HepG2 (cell line): ENCODE measurements at regions not wholly inside any gene's neighbourhood (a gene's known extent, or its start where the extent isn't known, plus 50 kb on each side); places are given as distances from the start of the nearest gene placed in this dataset.
A peak's percentile ranks its signal among the peaks of the same experiment; 100 is the strongest.

Experiments used
- ATAC-seq: fragments of 200-7000 bp; cut with Tn5 transposase; 3 replicates; pipeline ENCODE4 v1.9.1; 2020; ENCODE audit warnings: mild to moderate bottlenecking, moderate library complexity
- BruUV-seq: library from RNA; stranded (reverse); fragments of 400-500 nt; replicated peaks from 2 replicates; lab custom pipeline; 2021; lab: Mats Ljungman, UMichigan
- CTCF ChIA-PET: fragments of 300-600 bp; formaldehyde crosslinking; extraction: SDS; loops from one replicate; lab custom pipeline; 2021; ENCODE audit warnings: low total read pairs, inconsistent platforms, low intra/inter-chr PET ratio; lab: Yijun Ruan, JAX
- POLR2A ChIA-PET: fragments of 350-600 bp; sonication (Branson Sonifier 250); formaldehyde crosslinking; loops from one replicate; lab custom pipeline; 2020; ENCODE audit warnings: antibody characterized with exemption, inconsistent platforms; lab: Yijun Ruan, JAX
- DNase-seq: peaks from one replicate; pipeline ENCODE4 v3.0.0-alpha.2; 2015; ENCODE audit warnings: low spot score
- FAIRE-seq: peaks from 3 replicates; lab custom pipeline; 2011; peaks lifted over from hg19 to GRCh38; lab: Jason Lieb, UNC
- H2AFZ ChIP-seq: one replicate; pipeline ENCODE4 v1.6.1; 2011; ENCODE audit warnings: low read length, inconsistent platforms
- H3K27ac ChIP-seq: fragments of 300-600 bp; 3 replicates; pipeline ENCODE4 v1.8.0; 2011; ENCODE audit warnings: mixed run types, mild to moderate bottlenecking, mixed read lengths, low read length, inconsistent platforms; ENCODE audit not compliant: insufficient read depth; ENCODE audit errors: extremely low read length
- H3K27me3 ChIP-seq, 2 experiments: fragments of 200-600 bp in 1 of 2; 2 replicates in 1 of 2; 3 replicates in 1 of 2; pipeline versions ENCODE4 v1.6.0 to v1.8.0; 2011; ENCODE audit warnings: low read length in 2 of 2, mild to moderate bottlenecking in 2 of 2, moderate library complexity in 2 of 2, inconsistent platforms in 1 of 2; ENCODE audit not compliant: insufficient read depth in 2 of 2, control insufficient read depth in 1 of 2
- H3K36me3 ChIP-seq, 2 experiments: fragments of 200-600 bp in 1 of 2; replicated peaks in 1 of 2; 2 replicates in 1 of 2; 3 replicates in 1 of 2; pipeline versions ENCODE4 v1.5.1 to v1.8.0; 2011; ENCODE audit warnings: low read length in 2 of 2, inconsistent platforms in 1 of 2; ENCODE audit not compliant: insufficient read depth in 2 of 2, control insufficient read depth in 1 of 2
- H3K4me1 ChIP-seq: 2 replicates; pipeline ENCODE4 v1.5.1; 2012; ENCODE audit warnings: low read length, inconsistent platforms; ENCODE audit not compliant: insufficient read depth
- H3K4me2 ChIP-seq: 2 replicates; pipeline ENCODE4 v1.6.0; 2011; ENCODE audit warnings: low read depth, low read length, inconsistent platforms
- H3K4me3 ChIP-seq, 3 experiments: fragments of 200-600 bp in 1 of 3; sonication (generic), shearing (Covaris generic) in 1 of 3; replicated peaks in 1 of 3; 2 replicates each; pipeline ENCODE4 v1.5.1; 2011 to 2016; ENCODE audit warnings: low read length in 3 of 3, inconsistent platforms in 2 of 3, low read depth in 2 of 3, mild to moderate bottlenecking in 2 of 3, control low read depth in 1 of 3, mixed read lengths in 1 of 3; ENCODE audit not compliant: insufficient read depth in 1 of 3
- H3K79me2 ChIP-seq: one replicate; pipeline ENCODE4 v1.6.1; 2011; ENCODE audit warnings: low read length, inconsistent platforms; ENCODE audit not compliant: insufficient read depth
- H3K9ac ChIP-seq: 2 replicates; pipeline ENCODE4 v1.6.0; 2011; ENCODE audit warnings: mild to moderate bottlenecking, low read depth, low read length, inconsistent platforms; ENCODE audit not compliant: insufficient read depth
- H3K9me3 ChIP-seq: 2 replicates; pipeline ENCODE4 v1.5.1; 2012; ENCODE audit warnings: mild to moderate bottlenecking, low read length
- H4K20me1 ChIP-seq: 2 replicates; pipeline ENCODE4 v1.6.0; 2011; ENCODE audit warnings: inconsistent platforms, mild to moderate bottlenecking, low read length, moderate library complexity; ENCODE audit not compliant: insufficient read depth
- CTCF ChIP-seq: sonication (generic); formaldehyde crosslinking; IDR thresholded peaks from 2 replicates; pipeline ENCODE4 v1.5.0; 2020; ENCODE audit warnings: mild to moderate bottlenecking, missing genetic modification reagents, moderate library complexity
- GLMP ChIP-seq: sonication (generic); formaldehyde crosslinking; IDR thresholded peaks from 2 replicates; pipeline ENCODE4 v1.9.0; 2021; ENCODE audit warnings: missing genetic modification reagents, mild to moderate bottlenecking, borderline replicate concordance
- NR1H2 ChIP-seq: sonication (generic); formaldehyde crosslinking; IDR thresholded peaks from 2 replicates; pipeline ENCODE4 v1.8.1; 2022; ENCODE audit warnings: low read depth, missing genetic modification reagents, borderline replicate concordance
- RARA ChIP-seq: IDR thresholded peaks from 2 replicates; pipeline ENCODE4 v1.6.1; 2016; ENCODE audit warnings: missing genetic modification reagents, missing compliant biosample characterization
- SMC3 ChIP-seq: IDR thresholded peaks from 2 replicates; pipeline ENCODE4 v1.6.1; 2011; ENCODE audit warnings: low read length, improper control_type of control experiment
- STAG1 ChIP-seq: sonication (generic); formaldehyde crosslinking; IDR thresholded peaks from 2 replicates; pipeline ENCODE4 v1.4.0; 2020; ENCODE audit warnings: missing genetic modification reagents
- ZBTB33 ChIP-seq: sonication (generic); formaldehyde crosslinking; IDR thresholded peaks from 2 replicates; pipeline ENCODE4 v1.4.0; 2020; ENCODE audit warnings: missing genetic modification reagents
- ZFP90 ChIP-seq: sonication (generic); formaldehyde crosslinking; IDR thresholded peaks from 2 replicates; pipeline ENCODE4 v1.8.0; 2022; ENCODE audit warnings: missing genetic modification reagents, mild to moderate bottlenecking, inconsistent platforms, borderline replicate concordance
- ZNF20 ChIP-seq: sonication (generic); formaldehyde crosslinking; IDR thresholded peaks from 2 replicates; pipeline ENCODE4 v1.4.0; 2020; ENCODE audit warnings: mild to moderate bottlenecking, moderate library complexity, missing genetic modification reagents
- ZNF460 ChIP-seq: sonication (generic); formaldehyde crosslinking; IDR thresholded peaks from 2 replicates; pipeline ENCODE4 v1.5.1; 2020; ENCODE audit warnings: missing genetic modification reagents, mild to moderate bottlenecking, borderline replicate concordance
- ZSCAN30 ChIP-seq: sonication (generic); formaldehyde crosslinking; IDR thresholded peaks from 2 replicates; pipeline ENCODE4 v1.5.0; 2020; ENCODE audit warnings: mild to moderate bottlenecking, missing genetic modification reagents
- WGBS: methylation state at CpG from one replicate; pipeline ENCODE4 v1.1.6; 2017; ENCODE audit warnings: low lambda C conversion rate; 5-methylcytosine and 5-hydroxymethylcytosine counted together
- in situ Hi-C: cut with HindIII; loops from 2 replicates; pipeline ENCODE4 v1.10.0; 2017; ENCODE audit warnings: low pct_unique_long_range_greater_than_20kb; ENCODE audit not compliant: extremely low pct_ligation_motif_present
- intact Hi-C: fragments of 100-400 bp; cut with micrococcal nuclease; formaldehyde crosslinking; loops from one replicate; pipeline ENCODE4 v1.10.0; 2022; ENCODE audit not compliant: unreplicated experiment

- TF ChIP-seq ZBTB33: no peak
- TF ChIP-seq ZNF460: no peak
- no peak for TF ChIP-seq GLMP (CRISPR knock-in tag)
- TF ChIP-seq NR1H2 (CRISPR knock-in tag): no peak
- TF ChIP-seq RARA (CRISPR knock-in tag): no peak
- no peak for TF ChIP-seq ZFP90 (CRISPR knock-in tag)
- TF ChIP-seq ZSCAN30: no peak
Measured at GRCh38 chr14:81709681-81710080, 176.0 kb upstream of the SEL1L start (continued).

- in situ Hi-C loops: no loop called here
- Histone ChIP-seq H3K4me1 (no peaks in the 10 kb centered on the region), H3K4me3 (no peak overlapping the region), H4K20me1 (no peaks in the 10 kb centered on the region), H2AFZ (no peak overlapping the region), H3K9ac (no peak overlapping the region), H3K27ac (no peak overlapping the region), H3K27me3 (no peaks in the 10 kb centered on the region), H3K79me2 (no peaks in the 10 kb centered on the region), H3K4me2 (no peak overlapping the region), H3K9me3 (no peaks in the 10 kb centered on the region), H3K36me3 (no peaks in the 10 kb centered on the region)
- ChIA-PET POLR2A (no interaction called here), CTCF (interaction anchor here (0.8 kb wide), 1 partner anchor 1361 kb away, joined by 4 read pairs; no protein-coding TSS in a partner anchor)
- 49% methylated on average over 2 of the region's 2 CpGs for WGBS
- intact Hi-C loops: loop anchor here (1.0 to 10.0 kb wide), 4 partner anchors 146 to 1362 kb away; no protein-coding TSS in a partner anchor
- TF ChIP-seq STAG1 (CRISPR knock-in tag): peak; percentile 88
- peak; percentile 76 for TF ChIP-seq CTCF (CRISPR knock-in tag)
- TF ChIP-seq SMC3: peak; percentile 49
- TF ChIP-seq ZNF20 (CRISPR knock-in tag): no peak
- peak; percentile 58; the same call in 1 of the 3 replicates for ATAC-seq
- DNase-seq: peak; percentile 42
- BruUV-seq: no TSS peak
- FAIRE-seq: peak; percentile 76
Measured at GRCh38 chr14:81710232-81710845, 176.7 kb upstream of the SEL1L start.
